HepG2 (cell line): ENCODE measurements at regions not wholly inside any gene's neighbourhood (a gene's known extent, or its start where the extent isn't known, plus 50 kb on each side); places are given as distances from the start of the nearest gene placed in this dataset.

Source experiments
- ATAC-seq: fragments of 200-7000 bp; cut with Tn5 transposase; 3 replicates; pipeline ENCODE4 v1.9.1; 2020; ENCODE audit warnings: mild to moderate bottlenecking, moderate library complexity
- BruUV-seq: library from RNA; stranded (reverse); fragments of 400-500 nt; replicated peaks from 2 replicates; lab custom pipeline; 2021; lab: Mats Ljungman, UMichigan
- CTCF ChIA-PET: fragments of 300-600 bp; formaldehyde crosslinking; extraction: SDS; loops from one replicate; lab custom pipeline; 2021; ENCODE audit warnings: low total read pairs, inconsistent platforms, low intra/inter-chr PET ratio; lab: Yijun Ruan, JAX
- POLR2A ChIA-PET: fragments of 350-600 bp; sonication (Branson Sonifier 250); formaldehyde crosslinking; loops from one replicate; lab custom pipeline; 2020; ENCODE audit warnings: antibody characterized with exemption, inconsistent platforms; lab: Yijun Ruan, JAX
- DNase-seq: peaks from one replicate; pipeline ENCODE4 v3.0.0-alpha.2; 2015; ENCODE audit warnings: low spot score
- FAIRE-seq: peaks from 3 replicates; lab custom pipeline; 2011; peaks lifted over from hg19 to GRCh38; lab: Jason Lieb, UNC
- H2AFZ ChIP-seq: one replicate; pipeline ENCODE4 v1.6.1; 2011; ENCODE audit warnings: low read length, inconsistent platforms
- H3K27ac ChIP-seq: fragments of 300-600 bp; 3 replicates; pipeline ENCODE4 v1.8.0; 2011; ENCODE audit warnings: mixed run types, mild to moderate bottlenecking, mixed read lengths, low read length, inconsistent platforms; ENCODE audit not compliant: insufficient read depth; ENCODE audit errors: extremely low read length
- H3K27me3 ChIP-seq, 2 experiments: fragments of 200-600 bp in 1 of 2; 2 replicates in 1 of 2; 3 replicates in 1 of 2; pipeline versions ENCODE4 v1.6.0 to v1.8.0; 2011; ENCODE audit warnings: low read length in 2 of 2, mild to moderate bottlenecking in 2 of 2, moderate library complexity in 2 of 2, inconsistent platforms in 1 of 2; ENCODE audit not compliant: insufficient read depth in 2 of 2, control insufficient read depth in 1 of 2
- H3K36me3 ChIP-seq, 2 experiments: fragments of 200-600 bp in 1 of 2; replicated peaks in 1 of 2; 2 replicates in 1 of 2; 3 replicates in 1 of 2; pipeline versions ENCODE4 v1.5.1 to v1.8.0; 2011; ENCODE audit warnings: low read length in 2 of 2, inconsistent platforms in 1 of 2; ENCODE audit not compliant: insufficient read depth in 2 of 2, control insufficient read depth in 1 of 2
- H3K4me1 ChIP-seq: 2 replicates; pipeline ENCODE4 v1.5.1; 2012; ENCODE audit warnings: low read length, inconsistent platforms; ENCODE audit not compliant: insufficient read depth
- H3K4me2 ChIP-seq: 2 replicates; pipeline ENCODE4 v1.6.0; 2011; ENCODE audit warnings: low read depth, low read length, inconsistent platforms
- H3K4me3 ChIP-seq, 3 experiments: fragments of 200-600 bp in 1 of 3; sonication (generic), shearing (Covaris generic) in 1 of 3; replicated peaks in 1 of 3; 2 replicates each; pipeline ENCODE4 v1.5.1; 2011 to 2016; ENCODE audit warnings: low read length in 3 of 3, inconsistent platforms in 2 of 3, low read depth in 2 of 3, mild to moderate bottlenecking in 2 of 3, control low read depth in 1 of 3, mixed read lengths in 1 of 3; ENCODE audit not compliant: insufficient read depth in 1 of 3
- H3K79me2 ChIP-seq: one replicate; pipeline ENCODE4 v1.6.1; 2011; ENCODE audit warnings: low read length, inconsistent platforms; ENCODE audit not compliant: insufficient read depth
- H3K9ac ChIP-seq: 2 replicates; pipeline ENCODE4 v1.6.0; 2011; ENCODE audit warnings: mild to moderate bottlenecking, low read depth, low read length, inconsistent platforms; ENCODE audit not compliant: insufficient read depth
- H3K9me3 ChIP-seq: 2 replicates; pipeline ENCODE4 v1.5.1; 2012; ENCODE audit warnings: mild to moderate bottlenecking, low read length
- H4K20me1 ChIP-seq: 2 replicates; pipeline ENCODE4 v1.6.0; 2011; ENCODE audit warnings: inconsistent platforms, mild to moderate bottlenecking, low read length, moderate library complexity; ENCODE audit not compliant: insufficient read depth
- ARNT ChIP-seq: fragments of 450-650 bp; IDR thresholded peaks from 2 replicates; pipeline ENCODE4 v1.6.1; 2017
- CCDC6 ChIP-seq: sonication (generic); formaldehyde crosslinking; IDR thresholded peaks from 2 replicates; pipeline ENCODE4 v1.8.1; 2022; ENCODE audit warnings: mild to moderate bottlenecking, missing genetic modification reagents, moderate library complexity
- DPF2 ChIP-seq: sonication (generic); formaldehyde crosslinking; IDR thresholded peaks from 2 replicates; pipeline ENCODE4 v1.4.0; 2020; ENCODE audit warnings: mild to moderate bottlenecking, low read depth, missing genetic modification reagents, borderline replicate concordance
- MLXIP ChIP-seq: sonication (generic); formaldehyde crosslinking; IDR thresholded peaks from 2 replicates; pipeline ENCODE4 v1.9.0; 2021; ENCODE audit warnings: missing genetic modification reagents, borderline replicate concordance
- NFKBIZ ChIP-seq: IDR thresholded peaks from 2 replicates; pipeline ENCODE4 v1.6.1; 2018; ENCODE audit warnings: missing genetic modification reagents, missing compliant biosample characterization
- PAF1 ChIP-seq: IDR thresholded peaks from 2 replicates; pipeline ENCODE4 v1.6.1; 2016; ENCODE audit warnings: missing genetic modification reagents, missing compliant biosample characterization
- PPARG ChIP-seq: conservative IDR thresholded peaks from 2 replicates; pipeline ENCODE4 v1.6.1; 2016; ENCODE audit warnings: missing biosample characterization, missing genetic modification reagents
- SALL2 ChIP-seq: sonication (generic); formaldehyde crosslinking; IDR thresholded peaks from 2 replicates; pipeline ENCODE4 v1.8.1; 2023; ENCODE audit warnings: mild to moderate bottlenecking, missing genetic modification reagents, inconsistent platforms
- ZNF180 ChIP-seq: sonication (generic); formaldehyde crosslinking; IDR thresholded peaks from 2 replicates; pipeline ENCODE4 v1.4.0; 2020; ENCODE audit warnings: low read depth, missing genetic modification reagents, borderline replicate concordance
- ZNF543 ChIP-seq: sonication (generic); formaldehyde crosslinking; IDR thresholded peaks from 2 replicates; pipeline ENCODE4 v1.4.0; 2020; ENCODE audit warnings: mild to moderate bottlenecking, missing genetic modification reagents
- WGBS: methylation state at CpG from one replicate; pipeline ENCODE4 v1.1.6; 2017; ENCODE audit warnings: low lambda C conversion rate; 5-methylcytosine and 5-hydroxymethylcytosine counted together
- in situ Hi-C: cut with HindIII; loops from 2 replicates; pipeline ENCODE4 v1.10.0; 2017; ENCODE audit warnings: low pct_unique_long_range_greater_than_20kb; ENCODE audit not compliant: extremely low pct_ligation_motif_present
- intact Hi-C: fragments of 100-400 bp; cut with micrococcal nuclease; formaldehyde crosslinking; loops from one replicate; pipeline ENCODE4 v1.10.0; 2022; ENCODE audit not compliant: unreplicated experiment
- TF ChIP-seq, protein P1 (sequence below): sonication (generic); formaldehyde crosslinking; IDR thresholded peaks from 2 replicates; pipeline ENCODE4 v1.4.0; 2020; ENCODE audit warnings: missing genetic modification reagents
- TF ChIP-seq, protein P2 (sequence below): fragments of 450-650 bp; IDR thresholded peaks from 2 replicates; pipeline ENCODE4 v1.6.1; 2017; ENCODE audit warnings: mild to moderate bottlenecking

DNA sequence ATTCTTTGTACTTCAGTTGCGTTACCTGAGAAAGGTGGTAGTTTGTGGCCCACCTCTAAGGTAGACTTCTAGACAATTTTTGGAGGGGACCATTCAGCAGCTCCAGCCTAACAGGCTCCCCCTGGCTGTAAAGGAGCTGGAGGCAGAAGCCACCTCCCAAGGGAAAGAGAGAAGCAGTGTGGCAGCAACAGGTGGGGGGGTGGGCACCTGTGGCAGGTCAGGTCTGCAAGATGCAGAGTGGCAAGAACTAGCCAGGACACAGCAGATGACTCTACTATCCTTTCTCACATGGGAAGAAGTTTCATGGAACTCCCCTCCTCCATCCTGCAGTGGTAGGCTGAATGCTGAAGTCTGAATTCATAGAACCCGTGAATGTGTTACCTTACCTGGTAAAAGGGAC, 148.3 kb upstream of the DTNBP1 start:
- in situ Hi-C loops, result no loop called here
- BruUV-seq, result no TSS peak
- intact Hi-C loops, result no loop called here
- TF ChIP-seq SALL2 (CRISPR knock-in tag) (no peak), MLXIP (CRISPR knock-in tag) (no peak), PPARG (CRISPR knock-in tag) (no peak), ARNT (no peak), ZNF543 (CRISPR knock-in tag) (no peak), DPF2 (no peak), ZNF180 (no peak), NFKBIZ (CRISPR knock-in tag) (no peak), PAF1 (CRISPR knock-in tag) (no peak), CCDC6 (no peak)
- TF ChIP-seq, protein P1, sequence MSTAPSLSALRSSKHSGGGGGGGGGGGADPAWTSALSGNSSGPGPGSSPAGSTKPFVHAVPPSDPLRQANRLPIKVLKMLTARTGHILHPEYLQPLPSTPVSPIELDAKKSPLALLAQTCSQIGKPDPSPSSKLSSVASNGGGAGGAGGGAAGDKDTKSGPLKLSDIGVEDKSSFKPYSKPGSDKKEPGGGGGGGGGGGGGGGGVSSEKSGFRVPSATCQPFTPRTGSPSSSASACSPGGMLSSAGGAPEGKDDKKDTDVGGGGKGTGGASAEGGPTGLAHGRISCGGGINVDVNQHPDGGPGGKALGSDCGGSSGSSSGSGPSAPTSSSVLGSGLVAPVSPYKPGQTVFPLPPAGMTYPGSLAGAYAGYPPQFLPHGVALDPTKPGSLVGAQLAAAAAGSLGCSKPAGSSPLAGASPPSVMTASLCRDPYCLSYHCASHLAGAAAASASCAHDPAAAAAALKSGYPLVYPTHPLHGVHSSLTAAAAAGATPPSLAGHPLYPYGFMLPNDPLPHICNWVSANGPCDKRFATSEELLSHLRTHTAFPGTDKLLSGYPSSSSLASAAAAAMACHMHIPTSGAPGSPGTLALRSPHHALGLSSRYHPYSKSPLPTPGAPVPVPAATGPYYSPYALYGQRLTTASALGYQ, result no peak
- TF ChIP-seq, protein P2, sequence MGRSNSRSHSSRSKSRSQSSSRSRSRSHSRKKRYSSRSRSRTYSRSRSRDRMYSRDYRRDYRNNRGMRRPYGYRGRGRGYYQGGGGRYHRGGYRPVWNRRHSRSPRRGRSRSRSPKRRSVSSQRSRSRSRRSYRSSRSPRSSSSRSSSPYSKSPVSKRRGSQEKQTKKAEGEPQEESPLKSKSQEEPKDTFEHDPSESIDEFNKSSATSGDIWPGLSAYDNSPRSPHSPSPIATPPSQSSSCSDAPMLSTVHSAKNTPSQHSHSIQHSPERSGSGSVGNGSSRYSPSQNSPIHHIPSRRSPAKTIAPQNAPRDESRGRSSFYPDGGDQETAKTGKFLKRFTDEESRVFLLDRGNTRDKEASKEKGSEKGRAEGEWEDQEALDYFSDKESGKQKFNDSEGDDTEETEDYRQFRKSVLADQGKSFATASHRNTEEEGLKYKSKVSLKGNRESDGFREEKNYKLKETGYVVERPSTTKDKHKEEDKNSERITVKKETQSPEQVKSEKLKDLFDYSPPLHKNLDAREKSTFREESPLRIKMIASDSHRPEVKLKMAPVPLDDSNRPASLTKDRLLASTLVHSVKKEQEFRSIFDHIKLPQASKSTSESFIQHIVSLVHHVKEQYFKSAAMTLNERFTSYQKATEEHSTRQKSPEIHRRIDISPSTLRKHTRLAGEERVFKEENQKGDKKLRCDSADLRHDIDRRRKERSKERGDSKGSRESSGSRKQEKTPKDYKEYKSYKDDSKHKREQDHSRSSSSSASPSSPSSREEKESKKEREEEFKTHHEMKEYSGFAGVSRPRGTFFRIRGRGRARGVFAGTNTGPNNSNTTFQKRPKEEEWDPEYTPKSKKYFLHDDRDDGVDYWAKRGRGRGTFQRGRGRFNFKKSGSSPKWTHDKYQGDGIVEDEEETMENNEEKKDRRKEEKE, result no peak
- Histone ChIP-seq H3K4me1 (no peaks in the 10 kb centered on the region), H2AFZ (no peak overlapping the region), H3K4me2 (no peak overlapping the region), H3K36me3 (no peaks in the 10 kb centered on the region), H3K27me3 (no peaks in the 10 kb centered on the region; a peak in 1 of 5 replicates), H4K20me1 (no peaks in the 10 kb centered on the region), H3K9ac (no peak overlapping the region), H3K27ac (no peak overlapping the region), H3K79me2 (no peaks in the 10 kb centered on the region), H3K9me3 (no peaks in the 10 kb centered on the region), H3K4me3 (no peak overlapping the region)
- DNase-seq (no peak), FAIRE-seq (no peak), ATAC-seq (no peak)
- CTCF ChIA-PET, result no interaction called here
- POLR2A ChIA-PET, result no interaction called here
- WGBS, result 15% methylated on average over 2 of the region's 2 CpGs
